Liver (tissue), 3 donors: ENCODE measurements at regions not wholly inside any gene's neighbourhood (a gene's known extent, or its start where the extent isn't known, plus 50 kb on each side); places are given as distances from the start of the nearest gene placed in this dataset.

Experiments used
- CTCF ChIP-seq: fragments of 150-350 bp; IDR thresholded peaks from 2 replicates; pipeline ENCODE4 v1.5.1; 2017; ENCODE audit warnings: improper control_type of control experiment, low read depth, low read length; ENCODE audit not compliant: missing input control
- FOXA2 ChIP-seq: IDR thresholded peaks from 2 replicates; pipeline ENCODE4 v1.6.1; 2016; ENCODE audit warnings: antibody characterized with exemption
- GABPA ChIP-seq, 2 donors: IDR thresholded peaks in 1 of 2; conservative IDR thresholded peaks in 1 of 2; 2 replicates each; pipeline ENCODE4 v1.6.1; 2016; ENCODE audit warnings: antibody characterized with exemption in 2 of 2, mild to moderate bottlenecking in 1 of 2, moderate library complexity in 1 of 2
- HNF4G ChIP-seq: IDR thresholded peaks from 2 replicates; pipeline ENCODE4 v1.6.1; 2016; ENCODE audit warnings: antibody characterized with exemption
- MAX ChIP-seq: IDR thresholded peaks from 2 replicates; pipeline ENCODE4 v1.6.1; 2016; ENCODE audit warnings: antibody characterized with exemption
- NR2F2 ChIP-seq: IDR thresholded peaks from 2 replicates; pipeline ENCODE4 v1.6.1; 2016; ENCODE audit warnings: antibody characterized with exemption
- REST ChIP-seq: IDR thresholded peaks from 2 replicates; pipeline ENCODE4 v1.6.1; 2016; ENCODE audit warnings: antibody characterized with exemption, mild to moderate bottlenecking
- SP1 ChIP-seq: IDR thresholded peaks from 2 replicates; pipeline ENCODE4 v1.6.1; 2018; ENCODE audit warnings: antibody characterized with exemption, mild to moderate bottlenecking
- TAF1 ChIP-seq: conservative IDR thresholded peaks from 2 replicates; pipeline ENCODE4 v1.6.1; 2016; ENCODE audit warnings: antibody characterized with exemption, mild to moderate bottlenecking
- YY1 ChIP-seq: IDR thresholded peaks from 2 replicates; pipeline ENCODE4 v1.6.1; 2016; ENCODE audit warnings: antibody characterized with exemption, mild to moderate bottlenecking
- donor health status: healthy.
- donor health status: healthy.

GRCh38 chr12:4134448-4135263, 138.9 kb upstream of the CCND2 start:
- TF ChIP-seq CTCF = no peak
- no peak for TF ChIP-seq YY1
- TF ChIP-seq NR2F2 = no peak
- TF ChIP-seq TAF1 = no peak
- no peak for TF ChIP-seq REST
- no peak for TF ChIP-seq FOXA2
- no peak for TF ChIP-seq GABPA (IDR thresholded peaks at IDR 0.05 in 1 of 2, conservative IDR thresholded peaks at IDR 0.05 in 1 of 2)
- no peak for TF ChIP-seq SP1
- TF ChIP-seq HNF4G = no peak
- TF ChIP-seq MAX = no peak
